ENCODE measurements at regions not wholly inside any gene's neighbourhood (a gene's known extent, or its start where the extent isn't known, plus 50 kb on each side); places are given as distances from the start of the nearest gene placed in this dataset.

DNA sequence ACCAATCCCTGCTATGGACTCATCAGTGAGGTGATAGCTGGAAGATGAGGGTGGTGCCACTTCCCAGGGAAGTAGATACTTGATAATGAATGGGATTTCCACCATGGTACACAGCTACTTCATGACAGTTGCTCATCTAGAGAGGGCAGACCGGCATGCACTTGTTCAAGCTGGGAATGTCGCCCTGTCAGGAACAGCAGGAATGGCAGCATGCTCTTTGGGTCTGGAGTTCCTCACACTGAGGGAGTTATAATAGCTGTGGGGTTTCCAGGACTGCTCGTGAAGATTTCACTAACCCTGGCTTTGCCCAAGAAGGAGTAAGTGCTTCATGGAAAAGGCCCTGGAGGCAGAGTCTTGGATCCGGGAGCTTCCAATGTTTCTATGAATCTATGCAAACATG is 129.2 kb downstream of the PSMG1 start:
- TF ChIP-seq, protein P1, sequence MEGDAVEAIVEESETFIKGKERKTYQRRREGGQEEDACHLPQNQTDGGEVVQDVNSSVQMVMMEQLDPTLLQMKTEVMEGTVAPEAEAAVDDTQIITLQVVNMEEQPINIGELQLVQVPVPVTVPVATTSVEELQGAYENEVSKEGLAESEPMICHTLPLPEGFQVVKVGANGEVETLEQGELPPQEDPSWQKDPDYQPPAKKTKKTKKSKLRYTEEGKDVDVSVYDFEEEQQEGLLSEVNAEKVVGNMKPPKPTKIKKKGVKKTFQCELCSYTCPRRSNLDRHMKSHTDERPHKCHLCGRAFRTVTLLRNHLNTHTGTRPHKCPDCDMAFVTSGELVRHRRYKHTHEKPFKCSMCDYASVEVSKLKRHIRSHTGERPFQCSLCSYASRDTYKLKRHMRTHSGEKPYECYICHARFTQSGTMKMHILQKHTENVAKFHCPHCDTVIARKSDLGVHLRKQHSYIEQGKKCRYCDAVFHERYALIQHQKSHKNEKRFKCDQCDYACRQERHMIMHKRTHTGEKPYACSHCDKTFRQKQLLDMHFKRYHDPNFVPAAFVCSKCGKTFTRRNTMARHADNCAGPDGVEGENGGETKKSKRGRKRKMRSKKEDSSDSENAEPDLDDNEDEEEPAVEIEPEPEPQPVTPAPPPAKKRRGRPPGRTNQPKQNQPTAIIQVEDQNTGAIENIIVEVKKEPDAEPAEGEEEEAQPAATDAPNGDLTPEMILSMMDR (IDR thresholded peaks at IDR 0.05; ENCODE audit: extremely low read depth, missing control alignments), result no peak

DNA sequence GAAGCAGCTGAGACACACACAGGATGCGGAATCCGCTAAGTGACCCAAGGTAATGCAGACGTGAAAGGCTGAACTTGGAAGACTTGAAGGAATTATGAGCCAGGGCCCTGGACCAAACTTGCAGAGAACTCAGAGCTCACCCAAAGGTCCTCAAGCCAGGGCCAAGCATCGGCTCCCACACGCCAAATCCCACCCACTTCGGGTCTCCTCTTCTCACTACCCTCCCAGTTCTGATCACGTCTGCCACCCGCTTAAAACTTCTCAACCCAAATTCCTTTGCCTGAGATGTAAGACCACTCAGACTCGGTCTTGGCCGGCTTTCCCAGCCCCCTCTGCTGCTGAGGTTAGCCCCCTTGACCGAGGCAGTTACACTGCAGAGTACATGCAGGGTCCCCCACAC is 130.1 kb downstream of the PSMG1 start:
- DNase-seq (ENCODE audit: low spot score), result no peak
- TF ChIP-seq, protein P1 (IDR thresholded peaks at IDR 0.05; ENCODE audit: extremely low read depth, missing control alignments), result no peak

More for the DNA sequence above, 129.2 kb downstream of the PSMG1 start:
- no peak for DNase-seq (ENCODE audit: low spot score)

DNA sequence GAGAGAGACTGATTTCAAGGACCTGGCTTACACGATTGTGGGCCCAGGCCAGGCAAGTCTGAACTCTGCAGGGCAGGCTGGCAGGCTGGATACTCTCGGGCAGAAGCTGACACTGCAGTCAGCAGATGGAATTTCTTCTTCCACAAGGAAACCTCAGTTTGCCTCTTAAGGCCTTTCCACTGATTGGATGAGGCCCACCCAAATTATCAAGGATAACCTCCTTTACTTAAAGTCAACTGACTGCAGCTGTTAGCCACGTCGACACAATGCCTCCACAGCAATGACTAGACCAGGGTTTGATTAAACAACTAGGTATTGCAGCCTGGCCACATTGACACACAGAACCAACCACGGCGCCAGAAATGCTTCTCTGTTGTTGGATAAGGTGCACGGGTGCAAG is 130.5 kb downstream of the PSMG1 start:
- no peak for DNase-seq (ENCODE audit: low spot score)

DNA sequence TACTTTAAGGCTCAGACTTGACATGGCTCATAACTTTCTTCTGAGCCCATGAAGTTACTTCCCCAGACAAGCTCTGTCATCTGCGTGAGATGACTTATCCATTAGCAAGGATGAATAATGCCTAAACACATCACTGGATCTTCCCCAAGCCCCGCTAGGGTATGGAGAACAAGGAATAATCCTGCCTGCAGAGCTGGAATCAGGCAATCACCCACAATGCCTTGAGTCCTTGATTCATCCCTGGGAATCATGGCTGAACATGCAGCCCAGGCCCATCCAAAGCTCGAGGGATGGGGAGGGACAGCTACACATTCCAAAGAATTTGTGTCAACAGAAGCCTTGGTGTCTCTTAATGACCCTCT is 131.7 kb downstream of the PSMG1 start:
- TF ChIP-seq, protein P1 (IDR thresholded peaks at IDR 0.05; ENCODE audit: extremely low read depth, missing control alignments), result no peak
- DNase-seq (ENCODE audit: low spot score), result no peak

More for the DNA sequence above, 130.5 kb downstream of the PSMG1 start:
- TF ChIP-seq, protein P1 (IDR thresholded peaks at IDR 0.05; ENCODE audit: extremely low read depth, missing control alignments), result no peak

DNA sequence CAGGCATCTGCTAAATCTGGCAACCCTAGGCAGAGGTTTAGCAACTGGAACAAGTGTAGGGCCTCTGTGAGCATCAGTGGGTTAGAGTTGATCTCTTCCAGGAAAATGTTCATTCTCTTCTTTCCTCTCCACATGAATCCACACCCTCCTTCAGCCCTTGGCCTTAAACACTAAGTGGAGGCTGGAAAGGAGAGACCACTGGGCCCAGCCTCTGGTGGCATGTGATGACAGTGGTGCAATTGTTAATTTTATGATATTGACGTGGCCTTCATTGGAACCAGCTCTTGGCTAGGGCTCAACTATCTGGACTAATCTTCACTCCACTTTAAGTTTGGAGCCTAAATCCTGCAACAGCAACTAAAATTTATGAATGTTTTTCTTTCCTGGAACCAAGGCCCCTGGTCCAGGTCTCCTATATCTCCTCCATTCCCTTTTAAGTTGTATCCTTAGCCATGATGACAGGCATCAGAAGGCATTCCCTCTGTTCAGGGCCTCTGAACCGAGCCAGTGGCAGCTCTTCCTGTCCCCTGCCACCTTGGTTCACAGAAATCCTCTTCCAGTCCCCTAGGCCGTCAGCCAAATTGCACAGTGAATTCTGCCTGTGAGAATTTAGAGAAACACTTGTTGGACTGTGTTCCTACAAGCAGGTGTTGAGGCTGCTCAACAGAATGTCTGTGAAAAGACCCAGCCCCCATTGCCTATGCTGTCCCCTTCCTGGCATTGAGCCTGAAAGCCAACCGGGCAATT is 132.2 kb downstream of the PSMG1 start:
- DNase-seq (ENCODE audit: low spot score), result no peak
- TF ChIP-seq, protein P1 (IDR thresholded peaks at IDR 0.05; ENCODE audit: extremely low read depth, missing control alignments), result no peak

DNA sequence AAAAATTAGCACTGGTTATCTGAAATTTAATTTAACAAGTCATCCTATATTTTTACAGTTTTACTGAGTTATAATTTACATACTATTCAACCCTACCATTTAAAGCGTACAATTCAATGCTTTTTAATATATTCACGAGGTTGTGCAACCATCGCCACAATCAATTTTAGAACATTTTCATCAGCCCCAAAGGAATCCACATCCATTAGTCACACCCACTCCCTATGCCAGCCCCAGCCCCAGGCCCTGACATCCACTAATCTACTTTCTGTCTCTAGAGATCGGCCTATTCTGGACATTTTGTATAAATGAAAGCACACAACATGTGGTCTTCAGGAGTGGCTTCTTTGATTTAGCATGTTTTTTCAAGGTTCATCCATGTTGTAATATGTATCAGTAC is 134.7 kb downstream of the PSMG1 start:
- no peak for DNase-seq (ENCODE audit: low spot score)
- TF ChIP-seq, protein P1 (IDR thresholded peaks at IDR 0.05; ENCODE audit: extremely low read depth, missing control alignments), result no peak

DNA sequence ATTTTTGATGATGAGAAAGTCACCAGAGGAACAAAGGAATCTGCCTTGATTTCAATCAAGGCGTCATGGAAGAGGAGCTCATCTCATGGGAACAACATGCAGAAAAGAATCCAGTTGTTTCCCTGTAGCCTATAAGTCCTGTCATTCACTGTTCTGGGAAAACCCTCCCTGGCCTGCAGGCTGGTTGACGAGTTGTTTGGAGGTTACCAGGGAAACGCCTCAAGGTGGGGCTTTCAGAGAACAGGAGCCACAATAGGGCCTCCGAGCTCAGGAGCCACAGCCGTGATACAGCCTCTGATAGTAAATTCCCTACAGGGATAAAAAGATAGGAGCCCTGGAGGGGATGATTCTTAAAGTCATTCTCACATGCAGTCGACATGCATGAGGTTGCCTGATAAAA is 135.2 kb downstream of the PSMG1 start:
- no peak for DNase-seq (ENCODE audit: low spot score)
- TF ChIP-seq, protein P1 (IDR thresholded peaks at IDR 0.05; ENCODE audit: extremely low read depth, missing control alignments), result no peak
